Ramos (cell line): ENCODE measurements at regions not wholly inside any gene's neighbourhood (a gene's known extent, or its start where the extent isn't known, plus 50 kb on each side); places are given as distances from the start of the nearest gene placed in this dataset.
"Not testable (repeated sequence)": the region's sequence is repeated elsewhere in the genome, so short reads cannot be mapped to it uniquely, and the experiment has no call there.

Experiments
- in situ Hi-C: fragments of 300-500 bp; cut with MboI; formaldehyde crosslinking; loops from one replicate; pipeline ENCODE4 v1.14.3; 2022; ENCODE audit warnings: low sequenced_read_pairs; ENCODE audit not compliant: unreplicated experiment

- in situ Hi-C loops = no loop called here
Measured at GRCh38 chr2:6080932-6081753, 389.0 kb downstream of the SOX11 start.

GRCh38 chr2:6081955-6082624, 389.9 kb downstream of the SOX11 start:
- in situ Hi-C loops = no loop called here

GRCh38 chr2:6082625-6083018, 390.4 kb downstream of the SOX11 start:
- in situ Hi-C loops = no loop called here

GRCh38 chr2:6083136-6083535, 391.0 kb downstream of the SOX11 start:
- in situ Hi-C loops = no loop called here

- in situ Hi-C loops = no loop called here
Measured at GRCh38 chr2:6089474-6089873, 397.3 kb downstream of the SOX11 start.

- in situ Hi-C loops = no loop called here
Measured at GRCh38 chr2:6103372-6103771, 411.2 kb downstream of the SOX11 start.

- in situ Hi-C loops = no loop called here
Measured at GRCh38 chr2:6103949-6104348, 411.8 kb downstream of the SOX11 start.

- in situ Hi-C loops = no loop called here
Measured at GRCh38 chr2:6107290-6107689, 415.1 kb downstream of the SOX11 start.

GRCh38 chr2:6109831-6110230, 417.6 kb downstream of the SOX11 start:
- in situ Hi-C loops = no loop called here

GRCh38 chr2:6111781-6112261, 419.6 kb downstream of the SOX11 start:
- in situ Hi-C loops = no loop called here

GRCh38 chr2:6113786-6114185, 421.6 kb downstream of the SOX11 start:
- in situ Hi-C loops = no loop called here

GRCh38 chr2:6127718-6128117, 435.5 kb downstream of the SOX11 start:
- in situ Hi-C loops = no loop called here

GRCh38 chr2:6139142-6139541, 447.0 kb downstream of the SOX11 start:
- in situ Hi-C loops = no loop called here

GRCh38 chr2:6139916-6140315, 447.7 kb downstream of the SOX11 start:
- in situ Hi-C loops = no loop called here

GRCh38 chr2:6140509-6140908, 448.3 kb downstream of the SOX11 start:
- in situ Hi-C loops = no loop called here

- in situ Hi-C loops = no loop called here
Measured at GRCh38 chr2:6143812-6144211, 451.6 kb downstream of the SOX11 start.

- in situ Hi-C loops = not testable (repeated sequence)
Measured at GRCh38 chr2:6147215-6147614, 455.0 kb downstream of the SOX11 start.

GRCh38 chr2:6148882-6149281, 456.7 kb downstream of the SOX11 start:
- in situ Hi-C loops = no loop called here

GRCh38 chr2:6159606-6160005, 467.4 kb downstream of the SOX11 start:
- in situ Hi-C loops = no loop called here

- in situ Hi-C loops = no loop called here
Measured at GRCh38 chr2:6163932-6164331, 471.7 kb downstream of the SOX11 start.

GRCh38 chr2:6164986-6165747, 473.0 kb downstream of the SOX11 start:
- in situ Hi-C loops = no loop called here
